Testis (tissue), 2 donors: ENCODE measurements at regions not wholly inside any gene's neighbourhood (a gene's known extent, or its start where the extent isn't known, plus 50 kb on each side); places are given as distances from the start of the nearest gene placed in this dataset.

Source experiments
- DNase-seq: peaks from one replicate; pipeline ENCODE4 v3.0.0-alpha.2; 2019
- H3K27ac ChIP-seq, 2 donors: fragments of 200-600 bp; sonication (generic); one replicate each; pipeline ENCODE4 v1.5.1; 2019
- H3K27me3 ChIP-seq: fragments of 200-600 bp; sonication (generic); one replicate; pipeline ENCODE4 v1.5.1; 2019
- H3K36me3 ChIP-seq: fragments of 200-600 bp; sonication (generic); one replicate; pipeline ENCODE4 v1.5.1; 2017; ENCODE audit warnings: low read depth; ENCODE audit errors: missing control alignments
- H3K4me1 ChIP-seq: fragments of 200-600 bp; sonication (generic); one replicate; pipeline ENCODE4 v1.5.1; 2019
- H3K4me3 ChIP-seq, 2 donors: fragments of 200-600 bp; sonication (generic); one replicate each; pipeline ENCODE4 v1.5.1; 2017 to 2019
- H3K9me3 ChIP-seq: fragments of 200-600 bp; sonication (generic); one replicate; pipeline ENCODE4 v1.5.1; 2017
- POLR2A ChIP-seq: fragments of 450-650 bp; IDR thresholded peaks from one replicate; pipeline ENCODE4 v1.6.1; 2017; ENCODE audit warnings: antibody characterized with exemption, mild to moderate bottlenecking, moderate library complexity
- WGBS, 2 donors: methylation state at CpG; one replicate each; pipeline ENCODE4 v1.1.5; 2018; 5-methylcytosine and 5-hydroxymethylcytosine counted together
- intact Hi-C: fragments of 100-400 bp; cut with DNase I; formaldehyde crosslinking; loops from one replicate; pipeline ENCODE4 v1.15.1; 2023; ENCODE audit warnings: low total_unique reads
- TF ChIP-seq, protein P1 (sequence below), 3 experiments: fragments of 450-650 bp in 2 of 3; fragments of 200-600 bp in 1 of 3; sonication (generic) in 1 of 3; IDR thresholded peaks; one replicate each; pipeline ENCODE4 v1.5.1; 2016 to 2019; ENCODE audit warnings: antibody characterized with exemption in 3 of 3, mild to moderate bottlenecking in 2 of 3, moderate library complexity in 1 of 3

DNA sequence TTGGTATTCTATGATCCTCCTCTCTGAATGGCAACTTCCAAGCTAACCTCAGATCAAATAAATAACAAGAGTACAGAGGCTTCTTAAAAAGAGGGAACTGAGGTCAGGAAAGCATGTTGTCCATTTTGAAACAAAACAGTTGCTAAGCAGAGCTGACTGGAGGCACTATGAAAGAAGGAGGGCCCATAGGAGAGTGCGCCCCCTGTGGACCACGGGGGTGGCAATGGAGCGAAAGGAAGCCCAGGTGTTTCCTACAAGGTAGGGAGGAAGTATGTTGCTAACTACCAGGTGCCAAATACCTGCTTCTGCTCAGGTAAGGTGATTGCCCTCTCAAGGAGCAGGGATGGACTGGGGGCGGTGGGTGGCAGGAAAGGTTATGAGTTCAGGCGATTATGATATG lies 101.8 kb upstream of the MAST4 start:
- no peak for DNase-seq
- Histone ChIP-seq H3K36me3 (no peaks in the 10 kb centered on the region), H3K9me3 (no peaks in the 10 kb centered on the region), H3K4me3 (no peak overlapping the region), H3K27ac (no peak overlapping the region), H3K27me3 (no peaks in the 10 kb centered on the region), H3K4me1 (no peaks in the 10 kb centered on the region)
- 81 to 84% methylated on average over 5 of the region's 5 CpGs for WGBS, 2 donors
- TF ChIP-seq POLR2A = no peak
- TF ChIP-seq, protein P1, sequence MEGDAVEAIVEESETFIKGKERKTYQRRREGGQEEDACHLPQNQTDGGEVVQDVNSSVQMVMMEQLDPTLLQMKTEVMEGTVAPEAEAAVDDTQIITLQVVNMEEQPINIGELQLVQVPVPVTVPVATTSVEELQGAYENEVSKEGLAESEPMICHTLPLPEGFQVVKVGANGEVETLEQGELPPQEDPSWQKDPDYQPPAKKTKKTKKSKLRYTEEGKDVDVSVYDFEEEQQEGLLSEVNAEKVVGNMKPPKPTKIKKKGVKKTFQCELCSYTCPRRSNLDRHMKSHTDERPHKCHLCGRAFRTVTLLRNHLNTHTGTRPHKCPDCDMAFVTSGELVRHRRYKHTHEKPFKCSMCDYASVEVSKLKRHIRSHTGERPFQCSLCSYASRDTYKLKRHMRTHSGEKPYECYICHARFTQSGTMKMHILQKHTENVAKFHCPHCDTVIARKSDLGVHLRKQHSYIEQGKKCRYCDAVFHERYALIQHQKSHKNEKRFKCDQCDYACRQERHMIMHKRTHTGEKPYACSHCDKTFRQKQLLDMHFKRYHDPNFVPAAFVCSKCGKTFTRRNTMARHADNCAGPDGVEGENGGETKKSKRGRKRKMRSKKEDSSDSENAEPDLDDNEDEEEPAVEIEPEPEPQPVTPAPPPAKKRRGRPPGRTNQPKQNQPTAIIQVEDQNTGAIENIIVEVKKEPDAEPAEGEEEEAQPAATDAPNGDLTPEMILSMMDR (IDR thresholded peaks at IDR 0.05) = no peak
- intact Hi-C loops = no loop called here

DNA sequence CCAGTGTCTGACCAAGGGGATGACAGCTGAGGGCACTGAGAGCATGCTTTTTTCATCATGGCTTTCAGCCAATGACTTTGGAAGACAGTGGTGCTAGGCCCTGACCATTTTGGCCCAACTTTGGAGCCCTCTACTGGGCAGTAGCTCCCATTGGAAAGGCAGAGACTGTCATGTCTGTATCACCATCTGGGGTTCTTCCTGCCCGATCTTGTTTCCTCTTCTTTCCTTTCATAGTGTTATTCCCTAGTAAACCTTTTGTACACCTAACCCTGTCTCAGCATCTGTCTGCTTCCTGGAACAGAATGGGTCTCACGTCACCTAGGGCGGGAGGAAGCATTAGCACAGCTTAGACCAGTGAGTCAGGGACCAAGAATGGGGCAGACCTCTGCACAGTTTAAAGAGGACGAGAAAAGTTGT lies 97.4 kb upstream of the MAST4 start:
- Histone ChIP-seq H3K27ac (no peak overlapping the region), H3K36me3 (no peaks in the 10 kb centered on the region), H3K9me3 (no peaks in the 10 kb centered on the region), H3K4me3 (no peak overlapping the region), H3K4me1 (no peaks in the 10 kb centered on the region), H3K27me3 (no peaks in the 10 kb centered on the region)
- no peak for DNase-seq
- intact Hi-C loops = no loop called here
- no peak for TF ChIP-seq POLR2A
- TF ChIP-seq, protein P1 (IDR thresholded peaks at IDR 0.05) = no peak
- WGBS, 2 donors = 89 to 97% methylated on average over 4 of the region's 4 CpGs

DNA sequence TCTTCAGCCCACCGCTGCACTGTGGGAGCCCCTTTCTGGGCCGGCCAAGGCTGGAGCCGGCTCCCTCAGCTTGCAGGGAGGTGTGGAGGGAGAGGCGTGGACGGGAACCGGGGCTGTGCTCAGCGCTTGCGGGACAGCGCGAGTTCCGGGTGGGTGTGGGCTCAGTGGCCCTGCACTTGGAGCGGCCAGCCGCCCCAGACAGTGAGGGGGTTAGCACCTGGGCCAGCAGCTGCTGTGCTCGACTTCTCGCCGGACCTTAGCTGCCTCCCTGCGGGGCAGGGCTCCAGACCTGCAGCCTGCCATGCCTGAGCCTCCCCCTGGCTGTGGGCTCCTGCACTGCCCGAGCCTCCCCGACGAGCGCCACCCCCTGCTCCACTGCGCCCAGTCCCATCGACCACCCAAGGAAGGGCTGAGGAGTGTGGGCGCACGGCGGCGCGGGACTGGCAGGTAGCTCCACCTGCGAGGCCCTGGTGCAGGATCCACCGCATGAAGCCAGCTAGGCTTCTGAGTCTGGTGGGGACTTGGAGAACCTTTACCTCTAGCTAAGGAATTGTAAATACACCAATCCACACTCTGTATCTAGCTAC lies 92.9 kb upstream of the MAST4 start:
- TF ChIP-seq, protein P1 (IDR thresholded peaks at IDR 0.05) = no peak
- TF ChIP-seq POLR2A = no peak
- H3K4me3 ChIP-seq = peak overlapping the region; percentile 38 to 44

DNA sequence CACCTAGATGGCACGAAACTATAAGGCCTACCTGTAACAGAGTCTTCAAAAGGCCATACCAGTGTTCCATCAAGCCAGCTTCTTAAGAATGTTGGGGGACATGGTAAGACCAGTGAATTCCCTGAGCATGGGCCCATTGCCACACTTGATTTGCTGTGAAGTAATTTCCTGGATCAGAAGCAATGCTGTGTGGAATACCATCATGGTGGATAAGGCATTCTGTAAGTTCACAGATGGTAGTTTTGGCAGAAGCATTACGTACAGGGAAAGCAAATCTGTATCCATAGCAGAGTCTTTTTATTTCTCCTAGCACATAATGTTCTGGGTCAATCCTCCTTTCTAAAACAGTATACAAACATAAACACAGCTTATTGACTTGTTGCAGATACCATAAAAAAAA lies 89.1 kb upstream of the MAST4 start:
- TF ChIP-seq, protein P1 (IDR thresholded peaks at IDR 0.05) = no peak
- TF ChIP-seq POLR2A = no peak
- Histone ChIP-seq H3K4me3 (no peak overlapping the region), H3K27me3 (no peaks in the 10 kb centered on the region), H3K36me3 (no peaks in the 10 kb centered on the region), H3K27ac (no peak overlapping the region), H3K9me3 (no peaks in the 10 kb centered on the region), H3K4me1 (no peaks in the 10 kb centered on the region)
- no peak for DNase-seq
- WGBS, 2 donors = 93% methylated on average over 2 of the region's 2 CpGs
- intact Hi-C loops = no loop called here

More for the DNA sequence above, 92.9 kb upstream of the MAST4 start:
- Histone ChIP-seq H3K9me3 (no peaks in the 10 kb centered on the region), H3K27me3 (no peaks in the 10 kb centered on the region), H3K36me3 (no peaks in the 10 kb centered on the region), H3K27ac (no peak overlapping the region), H3K4me1 (no peaks in the 10 kb centered on the region)
- 76 to 83% methylated on average over 3 to 22 of the region's 30 CpGs for WGBS, 2 donors
- intact Hi-C loops = no loop called here
- peak; percentile 26 for DNase-seq

DNA sequence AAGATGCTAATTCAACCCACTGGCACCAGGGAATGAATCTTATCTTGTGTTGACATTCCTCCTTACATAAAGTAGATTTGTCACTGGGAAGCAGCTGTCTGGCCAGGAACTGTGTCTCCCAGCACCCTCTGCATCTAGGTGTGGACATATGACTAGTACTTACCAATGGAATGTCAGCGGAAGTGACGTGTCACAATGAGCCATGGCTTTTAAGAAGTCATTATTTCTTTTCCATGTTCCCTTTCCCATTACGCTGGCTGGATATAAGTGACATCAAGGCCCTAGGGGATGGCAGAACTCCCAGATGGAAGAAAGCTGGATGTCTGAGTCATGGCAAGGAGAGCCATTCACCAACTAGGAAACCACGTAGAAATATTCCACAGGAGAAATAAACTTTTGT lies 84.7 kb upstream of the MAST4 start:
- TF ChIP-seq POLR2A = no peak
- TF ChIP-seq, protein P1 (IDR thresholded peaks at IDR 0.05) = no peak
- Histone ChIP-seq H3K4me3 (no peak overlapping the region), H3K4me1 (no peaks in the 10 kb centered on the region), H3K36me3 (no peaks in the 10 kb centered on the region), H3K9me3 (no peaks in the 10 kb centered on the region), H3K27me3 (no peaks in the 10 kb centered on the region), H3K27ac (no peak overlapping the region)
- intact Hi-C loops = no loop called here
- WGBS, 2 donors = 92 to 93% methylated on average over 4 of the region's 4 CpGs
- no peak for DNase-seq
